GM12891 (cell line): ENCODE measurements at regions not wholly inside any gene's neighbourhood (a gene's known extent, or its start where the extent isn't known, plus 50 kb on each side); places are given as distances from the start of the nearest gene placed in this dataset.
A peak's percentile ranks its signal among the peaks of the same experiment; 100 is the strongest.

Experiments used
- DNase-seq: peaks from one replicate; pipeline ENCODE4 v3.0.0; 2011; ENCODE audit warnings: low spot score; ENCODE audit not compliant: insufficient read length
- FAIRE-seq: peaks from 2 replicates; lab custom pipeline; 2011; peaks lifted over from hg19 to GRCh38; lab: Jason Lieb, UNC
- PAX5 ChIP-seq: IDR thresholded peaks from 2 replicates; pipeline ENCODE4 v1.6.1; 2011; ENCODE audit warnings: low read length, moderate library complexity, mild to moderate bottlenecking; ENCODE audit not compliant: insufficient read depth, severe bottlenecking
- POLR2A ChIP-seq: IDR thresholded peaks from 2 replicates; pipeline ENCODE4 v1.6.1; 2011; ENCODE audit warnings: low read depth, low read length, control low read depth
- POLR2AphosphoS5 ChIP-seq: IDR thresholded peaks from 2 replicates; pipeline ENCODE4 v1.6.1; 2011; ENCODE audit warnings: low read depth, low read length, control low read depth
- POU2F2 ChIP-seq: IDR thresholded peaks from 2 replicates; pipeline ENCODE4 v1.6.1; 2011; ENCODE audit warnings: low read depth, mild to moderate bottlenecking, control low read depth, low read length, moderate library complexity
- SPI1 ChIP-seq: IDR thresholded peaks from 2 replicates; pipeline ENCODE4 v1.6.1; 2011; ENCODE audit warnings: low read depth, low read length, control low read depth
- TAF1 ChIP-seq: IDR thresholded peaks from 2 replicates; pipeline ENCODE4 v1.6.1; 2011; ENCODE audit warnings: low read depth, low read length, control low read depth

DNA sequence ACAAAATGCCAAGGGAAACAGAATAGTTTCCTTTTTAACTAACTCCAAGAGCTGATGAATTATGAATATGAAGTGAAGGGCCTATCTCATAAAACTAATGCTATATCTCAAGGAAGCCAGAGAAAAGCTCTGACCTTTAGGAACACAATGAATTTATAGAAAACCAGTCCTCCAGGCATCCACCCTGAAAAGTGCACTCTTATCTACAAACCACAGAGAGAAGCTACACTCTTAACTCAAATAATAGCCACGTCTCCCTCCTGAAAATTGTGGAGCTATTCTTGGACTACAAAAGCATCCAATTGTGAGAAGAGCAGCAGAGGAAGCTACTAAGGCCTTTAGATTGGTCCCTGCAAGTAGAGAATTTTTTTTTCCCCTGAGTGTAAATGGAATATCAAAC, 253.9 kb downstream of the IL15 start:
- no peak for DNase-seq

DNA sequence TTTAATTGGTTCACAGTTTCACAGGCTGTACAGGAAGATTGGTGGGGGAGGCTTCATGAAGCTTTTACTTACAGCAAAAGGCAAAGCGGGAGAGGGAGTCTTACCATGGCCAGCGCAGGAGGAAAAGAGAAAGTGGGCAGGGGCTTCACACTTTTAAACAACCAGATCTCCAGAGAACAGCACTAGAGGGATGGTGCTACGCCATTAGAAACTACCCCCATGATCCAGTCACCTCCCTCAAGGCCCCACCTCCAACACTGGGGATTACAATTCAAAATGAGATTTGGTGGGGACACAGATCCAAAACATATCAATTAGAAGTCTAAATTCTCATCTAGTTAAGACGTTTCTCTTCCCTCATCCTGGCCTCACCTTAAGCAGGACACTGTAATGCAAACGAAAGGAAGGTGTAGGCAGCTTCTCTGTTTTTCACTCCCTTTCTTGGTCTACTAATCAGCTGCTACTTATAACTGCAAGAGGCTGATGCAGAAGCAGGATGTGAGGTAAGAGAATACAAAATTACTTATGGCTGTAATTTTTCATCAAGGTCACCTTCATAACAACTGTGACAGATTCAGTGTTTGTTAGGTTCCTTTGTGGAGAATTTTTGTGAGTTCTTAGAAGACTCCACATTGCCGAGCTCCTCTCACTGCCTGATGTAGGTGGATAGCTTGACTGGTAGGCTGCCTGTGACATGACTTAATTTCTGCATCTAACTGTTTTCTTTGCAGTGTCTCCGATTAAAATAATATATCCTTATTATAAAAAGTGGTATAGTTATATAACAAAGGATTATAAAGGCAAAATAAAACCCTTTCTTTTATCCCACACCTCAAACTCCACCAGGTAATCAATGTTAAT, 255.1 kb downstream of the IL15 start:
- DNase-seq (no peak), FAIRE-seq (no peak)
- TF ChIP-seq POLR2A (no peak), POLR2AphosphoS5 (no peak), TAF1 (no peak), PAX5 (no peak), SPI1 (no peak)

More for the DNA sequence above, 253.9 kb downstream of the IL15 start:
- FAIRE-seq = no peak
- TF ChIP-seq POLR2AphosphoS5 (no peak), POLR2A (no peak), TAF1 (no peak), PAX5 (no peak), SPI1 (no peak), POU2F2 (no peak)

- FAIRE-seq (no peak), DNase-seq (no peak)
- no peak for TF ChIP-seq POLR2AphosphoS5
- no peak for TF ChIP-seq POU2F2
Observed at GRCh38 chr4:141896687-141897086, 260.3 kb downstream of the IL15 start.

DNA sequence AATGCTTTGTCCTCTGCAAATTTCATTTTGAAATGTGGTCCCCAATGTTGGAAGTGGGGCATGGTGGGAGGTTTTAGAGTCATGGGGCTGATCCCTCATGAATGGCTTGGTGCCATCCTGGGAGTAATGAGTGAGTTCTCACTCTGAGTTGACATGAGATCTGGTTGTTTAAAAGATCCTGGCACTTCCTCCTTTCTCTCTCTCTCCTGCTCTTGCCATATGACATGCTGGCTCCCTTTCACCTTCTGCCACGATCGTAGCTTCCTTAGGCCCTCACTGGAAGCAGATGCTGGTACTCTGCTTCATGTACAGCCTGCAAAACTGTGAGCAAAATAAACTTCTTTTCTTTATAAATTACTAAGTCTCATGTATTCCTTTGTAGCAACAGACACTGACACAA, 262.0 kb downstream of the IL15 start:
- peak; percentile 68 for TF ChIP-seq SPI1
- TF ChIP-seq PAX5 = no peak
- no peak for FAIRE-seq

GRCh38 chr4:141899103-141899502, 262.7 kb downstream of the IL15 start:
- FAIRE-seq (no peak), DNase-seq (no peak)
- no peak for TF ChIP-seq POU2F2
- no peak for TF ChIP-seq POLR2AphosphoS5
- no peak for TF ChIP-seq POLR2A
- no peak for TF ChIP-seq TAF1
- TF ChIP-seq PAX5 = no peak

More for the DNA sequence above, 262.0 kb downstream of the IL15 start:
- DNase-seq = no peak

DNA sequence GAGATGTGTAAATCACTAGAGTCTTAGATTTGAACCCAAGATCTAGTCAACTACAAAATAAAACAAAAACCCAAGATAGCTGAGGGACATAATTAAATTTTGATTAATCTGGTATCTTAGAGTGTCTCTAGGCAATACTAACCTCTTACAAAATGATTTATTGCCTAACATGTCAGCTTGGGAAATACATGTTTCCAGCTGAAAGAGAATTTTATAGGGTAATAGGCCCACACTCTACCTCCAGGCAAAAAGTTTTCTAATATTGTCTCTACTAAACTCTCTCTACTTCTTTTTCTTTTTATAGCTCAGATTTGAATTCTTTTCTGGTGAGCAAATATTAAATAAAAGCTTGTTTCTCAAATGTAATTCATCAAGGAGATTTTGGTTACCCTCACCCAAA, 263.2 kb downstream of the IL15 start:
- no peak for TF ChIP-seq PAX5
- TF ChIP-seq POLR2AphosphoS5 = no peak
- no peak for TF ChIP-seq SPI1
- no peak for TF ChIP-seq POLR2A
- TF ChIP-seq POU2F2 = no peak
- no peak for TF ChIP-seq TAF1
- FAIRE-seq (no peak), DNase-seq (no peak)

- TF ChIP-seq TAF1 (no peak), POU2F2 (no peak), POLR2A (no peak), SPI1 (no peak), POLR2AphosphoS5 (no peak), PAX5 (no peak)
- DNase-seq (no peak), FAIRE-seq (no peak)
Observed at GRCh38 chr4:141900856-141901255, 264.5 kb downstream of the IL15 start.

DNA sequence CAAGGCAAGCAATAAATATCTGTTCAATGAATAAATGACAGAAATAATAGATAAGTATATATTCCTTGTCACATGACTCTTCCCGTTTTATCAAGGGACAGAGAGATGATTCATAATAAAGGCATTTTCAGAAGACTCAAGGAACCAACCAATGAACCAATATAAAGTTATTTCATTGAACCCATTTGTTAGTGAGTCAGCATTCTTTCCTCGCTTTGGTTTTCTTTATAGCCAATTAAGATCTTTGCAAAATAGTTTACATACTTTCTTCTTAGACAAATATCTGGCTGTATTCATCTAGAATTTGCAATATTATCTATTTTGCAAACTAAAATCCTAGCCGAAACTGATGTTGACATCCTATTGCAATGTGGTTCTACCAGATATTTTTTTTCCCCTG, 269.4 kb downstream of the IL15 start:
- FAIRE-seq (no peak), DNase-seq (no peak)
- TF ChIP-seq SPI1 (no peak), PAX5 (no peak), POLR2A (no peak), POLR2AphosphoS5 (no peak), TAF1 (no peak)

DNA sequence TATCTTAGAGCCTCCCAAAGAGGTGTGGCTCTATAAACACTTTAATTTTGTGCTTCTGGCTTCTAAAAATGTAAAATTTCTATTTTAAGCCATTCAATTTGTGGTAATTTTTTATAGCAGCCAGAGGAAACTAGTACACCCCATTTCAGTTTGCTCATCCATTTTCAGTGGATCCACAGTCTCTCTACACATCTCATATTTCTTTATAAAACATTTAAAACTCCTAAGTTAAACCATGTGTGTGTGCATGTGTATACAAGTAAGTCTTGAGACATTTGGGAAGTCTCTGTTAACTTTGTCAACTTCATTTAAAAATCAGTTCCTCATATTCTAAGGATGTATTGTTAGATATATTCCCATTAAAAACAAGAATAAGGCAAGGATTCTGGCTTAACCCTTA, 273.2 kb downstream of the IL15 start:
- DNase-seq (no peak), FAIRE-seq (no peak)
- TF ChIP-seq TAF1 (no peak), POLR2A (no peak), PAX5 (no peak), POLR2AphosphoS5 (no peak), SPI1 (no peak), POU2F2 (no peak)

DNA sequence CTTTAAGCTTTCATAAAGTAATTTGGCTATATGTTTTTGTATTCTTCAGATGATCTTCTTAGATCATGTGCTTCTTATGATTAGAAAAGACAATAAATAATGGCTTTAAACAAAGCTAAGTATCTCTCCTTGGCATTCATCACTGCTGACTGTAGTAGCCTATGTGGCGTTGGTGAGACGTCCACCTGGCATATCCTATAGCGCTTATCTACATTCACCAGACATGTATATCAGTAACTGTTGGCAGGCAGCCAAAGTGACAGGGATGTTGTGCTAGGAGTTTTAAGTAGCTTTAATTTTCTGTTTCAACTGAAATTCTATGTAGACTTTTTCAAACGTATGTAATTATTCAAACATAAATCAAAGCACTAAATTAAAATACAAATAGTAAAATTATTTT, 276.4 kb downstream of the IL15 start:
- no peak for TF ChIP-seq PAX5
- TF ChIP-seq TAF1 = no peak
- no peak for TF ChIP-seq POU2F2
- no peak for TF ChIP-seq POLR2AphosphoS5
- no peak for TF ChIP-seq POLR2A
- no peak for TF ChIP-seq SPI1
- FAIRE-seq (no peak), DNase-seq (no peak)
